GM04503 (cell line): ENCODE measurements at regions not wholly inside any gene's neighbourhood (a gene's known extent, or its start where the extent isn't known, plus 50 kb on each side); places are given as distances from the start of the nearest gene placed in this dataset.
A peak's percentile ranks its signal among the peaks of the same experiment; 100 is the strongest.
"Not testable (repeated sequence)": the region's sequence is repeated elsewhere in the genome, so short reads cannot be mapped to it uniquely, and the experiment has no call there.

Experiments
- DNase-seq: peaks from one replicate; pipeline ENCODE4 v3.0.0-alpha.2; 2012; ENCODE audit warnings: low read depth

- DNase-seq, result peak; percentile 11
Observed at GRCh38 chr4:103996637-103997036, 276.9 kb upstream of the TACR3 start.

GRCh38 chr4:103996064-103996463 lies 276.3 kb upstream of the TACR3 start:
- no peak for DNase-seq

- DNase-seq, result no peak
Observed at GRCh38 chr4:103994059-103994458, 274.3 kb upstream of the TACR3 start.

GRCh38 chr4:103982454-103982853 lies 262.7 kb upstream of the TACR3 start:
- DNase-seq, result no peak

GRCh38 chr4:103948244-103949018 lies 228.6 kb upstream of the TACR3 start:
- no peak for DNase-seq

GRCh38 chr4:103947617-103948016 lies 227.8 kb upstream of the TACR3 start:
- no peak for DNase-seq

GRCh38 chr4:103946621-103947268 lies 227.0 kb upstream of the TACR3 start:
- not testable (repeated sequence) for DNase-seq

DNA sequence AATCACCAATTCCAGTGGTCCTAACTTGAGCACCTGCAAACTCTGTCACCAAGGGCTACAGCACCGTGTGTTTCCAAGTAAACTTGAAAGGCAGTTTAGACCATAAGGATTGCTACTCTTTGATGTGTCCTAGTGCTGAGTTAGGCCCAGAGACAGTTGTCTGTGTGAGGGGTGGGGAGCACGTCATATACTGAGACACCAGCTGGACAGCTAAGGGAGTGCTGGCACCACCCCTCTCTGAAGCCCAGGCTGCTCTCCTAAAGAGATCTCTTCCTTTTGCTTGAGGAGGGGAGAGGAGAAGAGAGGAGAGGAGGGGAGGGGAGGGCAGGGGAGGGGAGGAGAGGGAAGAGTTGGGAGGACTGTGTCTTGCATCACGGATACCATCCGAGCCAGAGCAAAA lies 218.7 kb upstream of the TACR3 start:
- no peak for DNase-seq

DNA sequence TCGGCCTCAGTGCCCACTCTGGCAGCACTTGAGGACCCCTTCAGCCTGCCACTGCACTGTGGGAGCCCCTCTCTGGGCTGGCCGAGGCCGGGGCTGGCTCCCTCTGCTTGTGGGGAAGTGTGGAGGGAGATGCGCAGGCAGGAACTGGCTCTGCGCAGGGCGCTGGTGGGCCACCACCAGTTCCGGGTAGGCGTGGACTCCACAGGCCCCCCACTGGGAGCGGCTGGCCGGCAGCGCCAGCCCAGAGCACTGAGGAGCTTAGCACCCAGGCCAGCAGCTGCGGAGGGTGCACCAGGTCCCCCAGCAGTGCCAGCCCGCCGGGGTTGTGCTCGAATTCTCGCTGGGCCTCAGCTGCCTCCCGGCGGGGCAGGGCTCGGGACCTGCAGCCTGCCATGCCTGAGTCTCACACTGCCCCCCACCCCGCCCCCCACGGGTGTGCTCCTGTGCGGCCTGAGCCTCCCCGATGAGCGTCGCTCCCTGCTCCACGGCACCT lies 216.9 kb upstream of the TACR3 start:
- DNase-seq, result no peak

GRCh38 chr4:103934178-103934789 lies 214.5 kb upstream of the TACR3 start:
- no peak for DNase-seq

DNA sequence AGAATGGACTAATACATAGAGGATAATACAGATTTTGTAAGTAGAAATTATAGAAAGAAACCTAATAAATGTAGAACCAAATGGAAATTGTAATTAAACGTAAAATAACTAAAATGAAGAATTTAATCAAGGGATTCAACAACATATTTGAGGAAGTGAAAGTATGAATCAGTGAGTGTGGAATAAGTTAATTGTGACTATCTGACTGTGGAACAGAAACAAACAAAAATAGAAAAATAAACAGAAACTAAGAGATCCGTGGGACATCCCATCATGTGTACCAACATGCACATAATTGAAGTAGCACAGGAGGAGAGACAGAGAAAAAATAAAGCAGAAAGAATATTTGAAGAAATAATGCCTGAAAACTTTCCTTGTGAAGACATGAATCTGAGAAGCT lies 208.6 kb upstream of the TACR3 start:
- no peak for DNase-seq

GRCh38 chr4:103923551-103923950 lies 203.8 kb upstream of the TACR3 start:
- no peak for DNase-seq

- no peak for DNase-seq
Observed at GRCh38 chr4:103918214-103918613, 198.4 kb upstream of the TACR3 start.

DNA sequence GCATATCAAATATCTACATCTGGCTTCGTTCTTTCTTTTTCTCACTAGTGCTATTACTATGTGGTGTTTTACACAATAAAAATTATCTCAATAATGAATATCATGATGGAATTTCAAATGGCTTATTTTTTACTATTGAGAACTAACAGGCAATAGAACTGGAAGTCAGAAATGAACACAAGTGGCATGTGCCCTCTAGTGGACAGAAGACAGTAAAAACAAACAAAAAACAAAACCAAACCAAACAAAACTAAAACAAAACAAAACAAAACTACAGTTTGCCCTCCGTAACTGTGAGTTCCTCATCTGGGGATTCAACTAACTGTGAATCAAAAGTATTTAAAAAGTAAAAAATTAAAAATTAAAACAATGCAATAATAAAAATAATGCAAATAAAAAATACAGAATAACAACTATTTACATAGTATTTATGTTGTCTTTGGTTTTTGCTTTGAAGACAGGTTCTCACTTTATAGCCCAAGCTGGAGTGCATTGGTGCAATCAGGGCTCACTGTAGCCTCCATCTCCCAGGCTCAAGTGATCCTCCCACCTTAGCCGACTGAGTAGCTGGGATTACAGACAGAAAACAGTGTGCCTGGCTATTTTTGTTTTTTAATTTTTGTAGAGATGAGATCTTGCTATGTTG lies 195.6 kb upstream of the TACR3 start:
- no peak for DNase-seq

DNA sequence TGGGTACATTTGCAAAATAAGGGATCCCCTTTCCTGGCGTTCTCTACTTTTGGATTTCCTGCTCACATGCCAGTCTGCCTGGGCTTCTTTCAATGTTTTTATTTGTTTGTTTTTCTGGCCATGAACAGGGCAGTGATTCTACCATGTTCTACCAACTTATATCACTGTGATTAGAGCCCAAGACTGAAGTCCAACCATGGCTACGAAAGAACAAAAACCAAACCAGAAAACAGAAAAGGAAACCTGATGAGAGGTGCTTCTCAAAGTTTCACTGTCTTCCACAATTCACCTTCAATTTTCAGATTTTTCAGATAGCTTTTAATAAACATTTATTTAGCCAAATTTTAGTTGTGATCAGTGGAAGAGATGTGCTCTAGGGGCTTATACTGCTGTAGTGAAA lies 187.6 kb upstream of the TACR3 start:
- DNase-seq, result no peak

DNA sequence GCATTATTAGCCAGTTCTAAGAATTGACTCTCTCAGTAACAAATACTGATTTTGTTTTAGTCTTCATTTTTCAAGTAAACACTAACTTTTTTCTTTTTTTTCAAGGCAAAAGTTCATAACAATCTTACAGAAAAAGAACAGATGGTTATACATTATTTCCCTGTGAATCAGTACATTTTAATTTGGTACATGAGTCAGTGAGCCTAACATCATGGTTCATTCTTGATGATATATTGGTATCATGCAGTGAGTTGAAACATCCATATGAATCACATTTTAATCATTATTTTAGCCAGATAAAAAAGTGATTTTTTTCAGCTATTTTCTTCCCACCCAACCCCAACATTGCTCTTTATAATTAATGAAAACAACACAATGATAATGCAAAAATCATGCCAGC lies 184.3 kb upstream of the TACR3 start:
- DNase-seq, result no peak

DNA sequence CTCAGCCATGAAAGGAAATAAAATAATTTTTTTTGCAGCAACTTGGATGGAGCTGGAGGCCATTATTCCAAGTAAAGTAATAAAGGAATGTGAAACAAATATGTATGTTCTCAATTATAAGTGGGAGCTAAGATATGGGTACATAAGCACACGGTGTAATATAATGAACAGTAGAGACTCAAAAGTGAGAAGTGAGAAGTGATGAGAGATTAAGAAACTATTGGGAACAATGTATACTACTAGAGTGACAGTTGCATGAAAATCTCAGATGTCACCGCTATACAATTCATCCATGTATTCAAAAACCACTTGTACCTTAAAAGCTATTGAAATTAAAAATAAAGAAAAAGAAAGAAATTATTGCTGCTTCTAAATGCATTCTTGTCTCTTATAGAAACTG lies 182.9 kb upstream of the TACR3 start:
- no peak for DNase-seq

DNA sequence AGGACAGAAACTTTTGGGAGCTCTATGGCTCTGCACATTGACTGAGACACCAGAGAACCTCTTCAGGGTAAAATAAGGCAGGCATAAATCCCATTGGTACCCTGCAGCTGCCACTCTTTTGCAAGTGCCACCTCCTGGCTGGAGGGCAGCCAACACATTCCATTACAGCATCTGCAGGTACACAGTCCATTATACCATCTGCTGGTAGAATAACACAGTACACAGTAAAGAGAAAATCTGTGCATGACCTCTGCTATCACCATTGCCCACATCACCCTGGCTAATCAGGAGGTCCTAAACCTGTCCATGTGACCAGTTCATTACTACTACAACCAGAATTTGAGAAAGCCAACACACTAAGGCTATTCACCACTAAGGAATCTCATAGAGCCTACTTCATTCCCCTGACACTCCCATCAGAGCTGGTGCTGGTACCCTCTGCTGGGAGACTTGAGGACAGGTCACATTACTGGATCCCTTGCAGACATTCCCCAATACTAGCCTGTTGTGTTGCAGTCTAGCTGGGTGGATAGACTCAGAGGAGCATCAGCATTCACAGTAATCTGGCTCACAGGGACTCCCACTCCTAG lies 176.2 kb upstream of the TACR3 start:
- no peak for DNase-seq

DNA sequence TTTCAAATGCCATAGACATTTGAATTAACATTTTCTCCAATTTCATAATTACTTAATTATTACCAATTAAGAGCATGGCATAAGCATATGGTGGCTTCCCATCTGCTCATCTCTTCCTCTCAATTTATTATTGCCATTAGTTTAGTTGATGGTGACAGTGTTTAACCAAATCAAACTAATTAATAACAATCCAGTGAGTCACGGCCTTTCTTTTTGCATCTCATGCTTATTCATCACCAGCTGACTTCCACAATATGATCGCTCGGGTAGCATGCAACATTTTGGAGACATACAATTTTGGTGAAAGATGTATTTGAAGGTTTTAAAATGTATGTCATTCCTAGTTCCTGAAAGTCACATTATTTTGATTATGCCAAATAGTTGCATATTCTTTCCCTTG lies 172.8 kb upstream of the TACR3 start:
- DNase-seq, result no peak

DNA sequence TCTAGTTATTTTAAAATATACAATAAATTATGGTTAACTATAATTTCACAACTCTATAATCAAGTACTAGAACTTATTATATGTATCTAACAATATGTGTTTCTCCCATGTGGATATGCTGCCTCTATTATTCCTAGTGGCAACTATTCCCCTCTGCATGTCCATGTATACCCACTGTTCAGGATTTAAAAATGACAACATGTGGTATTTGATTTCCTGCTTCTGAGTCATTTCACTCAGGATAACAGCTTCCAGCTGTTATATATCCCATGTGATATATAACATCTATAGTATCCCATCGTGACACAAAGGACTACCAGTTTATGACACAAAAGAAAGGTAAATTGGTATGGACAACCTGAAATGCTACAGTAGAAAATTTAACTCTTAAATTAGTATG lies 167.4 kb upstream of the TACR3 start:
- DNase-seq, result no peak

- no peak for DNase-seq
Observed at GRCh38 chr4:103885152-103885551, 165.4 kb upstream of the TACR3 start.

DNA sequence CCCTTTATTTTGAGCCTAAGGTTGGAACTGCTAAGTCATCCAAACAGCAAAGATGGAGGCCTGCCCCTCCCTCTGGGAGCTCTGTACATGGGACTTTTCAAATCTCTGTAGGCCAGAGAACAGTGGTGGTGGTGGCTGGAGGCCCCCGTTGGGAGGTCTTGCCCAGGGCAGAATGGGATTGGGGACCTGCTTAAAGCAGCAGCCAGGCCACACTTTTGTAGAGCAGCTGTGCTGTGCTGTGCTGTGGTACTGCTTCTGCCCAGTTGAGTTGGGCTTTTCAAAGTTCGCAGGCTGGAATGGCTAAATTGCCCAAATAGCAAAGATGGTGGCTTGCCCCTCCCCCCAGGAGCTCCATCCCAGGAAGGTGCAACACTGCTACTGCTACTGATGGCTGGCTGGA lies 147.5 kb upstream of the TACR3 start:
- no peak for DNase-seq
